ENCODE measurements at regions not wholly inside any gene's neighbourhood (a gene's known extent, or its start where the extent isn't known, plus 50 kb on each side); places are given as distances from the start of the nearest gene placed in this dataset.
A peak's percentile ranks its signal among the peaks of the same experiment; 100 is the strongest.

GRCh38 chr2:155100261-155100660 is 401.8 kb downstream of the KCNJ3 start:
- no peak for DNase-seq

GRCh38 chr2:155099784-155100183 is 401.3 kb downstream of the KCNJ3 start:
- no peak for DNase-seq

- DNase-seq, result no peak
Measured at GRCh38 chr2:155095613-155096012, 397.1 kb downstream of the KCNJ3 start.

GRCh38 chr2:155080373-155080772 is 381.9 kb downstream of the KCNJ3 start:
- no peak for DNase-seq

GRCh38 chr2:155070489-155070888 is 372.0 kb downstream of the KCNJ3 start:
- DNase-seq, result peak; percentile 79

GRCh38 chr2:155062922-155063258 is 364.4 kb downstream of the KCNJ3 start:
- DNase-seq, result no peak

- DNase-seq, result no peak
Measured at GRCh38 chr2:155062250-155062921, 363.9 kb downstream of the KCNJ3 start.

- peak; percentile 50 for DNase-seq
Measured at GRCh38 chr2:155060896-155061295, 362.4 kb downstream of the KCNJ3 start.

- no peak for DNase-seq
Measured at GRCh38 chr2:155054712-155055111, 356.2 kb downstream of the KCNJ3 start.

- DNase-seq, result no peak
Measured at GRCh38 chr2:155043097-155043496, 344.6 kb downstream of the KCNJ3 start.

- DNase-seq, result no peak
Measured at GRCh38 chr2:155035308-155035707, 336.8 kb downstream of the KCNJ3 start.

- DNase-seq, result no peak
Measured at GRCh38 chr2:155033652-155034051, 335.2 kb downstream of the KCNJ3 start.

GRCh38 chr2:155030296-155030695 is 331.8 kb downstream of the KCNJ3 start:
- DNase-seq, result no peak

GRCh38 chr2:155026651-155027174 is 328.2 kb downstream of the KCNJ3 start:
- DNase-seq, result no peak

- no peak for DNase-seq
Measured at GRCh38 chr2:155023674-155024073, 325.2 kb downstream of the KCNJ3 start.

- DNase-seq, result no peak
Measured at GRCh38 chr2:155022531-155022930, 324.0 kb downstream of the KCNJ3 start.

- DNase-seq, result no peak
Measured at GRCh38 chr2:155021618-155022017, 323.1 kb downstream of the KCNJ3 start.

- no peak for DNase-seq
Measured at GRCh38 chr2:155020246-155020645, 321.8 kb downstream of the KCNJ3 start.

GRCh38 chr2:155010925-155011324 is 312.4 kb downstream of the KCNJ3 start:
- DNase-seq, result no peak

- DNase-seq, result no peak
Measured at GRCh38 chr2:154995361-154995760, 296.9 kb downstream of the KCNJ3 start.

GRCh38 chr2:154992826-154993225 is 294.3 kb downstream of the KCNJ3 start:
- no peak for DNase-seq

- DNase-seq, result no peak
Measured at GRCh38 chr2:154978710-154979109, 280.2 kb downstream of the KCNJ3 start.

GRCh38 chr2:154978244-154978643 is 279.7 kb downstream of the KCNJ3 start:
- no peak for DNase-seq

- no peak for DNase-seq
Measured at GRCh38 chr2:154974041-154974440, 275.5 kb downstream of the KCNJ3 start.

GRCh38 chr2:154963511-154963910 is 265.0 kb downstream of the KCNJ3 start:
- peak; percentile 73 for DNase-seq

All from NCI-H524 treated with DMSO at 0.1 percent for 48 hours (cell line).